Gastroesophageal sphincter (tissue), 4 donors: ENCODE measurements at regions not wholly inside any gene's neighbourhood (a gene's known extent, or its start where the extent isn't known, plus 50 kb on each side); places are given as distances from the start of the nearest gene placed in this dataset.

ENCODE experiments used
- ATAC-seq: fragments of 150-250 bp; one replicate; pipeline ENCODE4 v1.9.1; 2016; ENCODE audit warnings: mild to moderate bottlenecking, moderate library complexity
- H3K27ac ChIP-seq, 4 donors: fragments of 200-600 bp; sonication (generic) in 3 of 4; 1 replicate in 3 of 4; 2 replicates in 1 of 4; pipeline ENCODE4 v1.5.1; 2016 to 2019
- H3K27me3 ChIP-seq: fragments of 200-600 bp; sonication (generic); one replicate; pipeline ENCODE4 v1.5.1; 2019
- H3K36me3 ChIP-seq, 2 donors: fragments of 200-600 bp; sonication (generic); one replicate each; pipeline ENCODE4 v1.5.1; 2019; ENCODE audit warnings: control low read depth in 1 of 2
- H3K4me1 ChIP-seq, 3 donors: fragments of 200-600 bp; sonication (generic); 1 replicate in 2 of 3; 2 replicates in 1 of 3; pipeline ENCODE4 v1.5.1; 2016 to 2019; ENCODE audit warnings: control low read depth in 2 of 3
- H3K4me3 ChIP-seq, 2 donors: fragments of 200-600 bp; sonication (generic); one replicate each; pipeline ENCODE4 v1.5.1; 2019; ENCODE audit warnings: mild to moderate bottlenecking in 1 of 2, moderate library complexity in 1 of 2
- H3K9me3 ChIP-seq, 3 donors: fragments of 200-600 bp; sonication (generic); one replicate each; pipeline ENCODE4 v1.5.1; 2017 to 2019; ENCODE audit warnings: control low read depth in 2 of 3
- EP300 ChIP-seq: sonication (generic); formaldehyde crosslinking; IDR thresholded peaks from one replicate; pipeline ENCODE4 v1.6.1; 2017; ENCODE audit warnings: antibody characterized with exemption, mild to moderate bottlenecking
- POLR2A ChIP-seq, 2 donors: fragments of 450-650 bp; IDR thresholded peaks; one replicate each; pipeline ENCODE4 v1.6.1; 2017; ENCODE audit warnings: antibody characterized with exemption in 2 of 2, mild to moderate bottlenecking in 2 of 2, moderate library complexity in 1 of 2
- POLR2AphosphoS5 ChIP-seq: sonication (generic); formaldehyde crosslinking; IDR thresholded peaks from one replicate; pipeline ENCODE4 v1.6.1; 2017; ENCODE audit warnings: antibody characterized with exemption
- WGBS, 2 donors: methylation state at CpG; one replicate each; pipeline ENCODE4 v1.1.5; 2018; ENCODE audit warnings: low coverage in 1 of 2; 5-methylcytosine and 5-hydroxymethylcytosine counted together
- TF ChIP-seq, protein P1 (sequence below), 4 experiments: fragments of 200-600 bp in 2 of 4; fragments of 450-650 bp in 2 of 4; sonication (generic) in 1 of 4; IDR thresholded peaks; one replicate each; pipeline ENCODE4 v1.5.1; 2017 to 2019; ENCODE audit warnings: antibody characterized with exemption in 4 of 4, mild to moderate bottlenecking in 2 of 4, moderate library complexity in 2 of 4

- H3K9me3 ChIP-seq, result peaks cover 0 to 26% (median 0%) of the 10 kb centered on the region in 3 donors
- H3K4me1 ChIP-seq, result no peaks in the 10 kb centered on the region
- no peak overlapping the region for H3K4me3 ChIP-seq
- no peak overlapping the region for H3K27ac ChIP-seq
- WGBS, 2 donors, result 17% methylated on average over 2 of the region's 3 CpGs; no CpG with 5 or more reads in 1 of the 2 donors
- no peaks in the 10 kb centered on the region for H3K36me3 ChIP-seq
- no peak for ATAC-seq
- TF ChIP-seq EP300 (no peak), POLR2AphosphoS5 (no peak), POLR2A (IDR thresholded peaks at IDR 0.05) (no peak)
- TF ChIP-seq, protein P1, sequence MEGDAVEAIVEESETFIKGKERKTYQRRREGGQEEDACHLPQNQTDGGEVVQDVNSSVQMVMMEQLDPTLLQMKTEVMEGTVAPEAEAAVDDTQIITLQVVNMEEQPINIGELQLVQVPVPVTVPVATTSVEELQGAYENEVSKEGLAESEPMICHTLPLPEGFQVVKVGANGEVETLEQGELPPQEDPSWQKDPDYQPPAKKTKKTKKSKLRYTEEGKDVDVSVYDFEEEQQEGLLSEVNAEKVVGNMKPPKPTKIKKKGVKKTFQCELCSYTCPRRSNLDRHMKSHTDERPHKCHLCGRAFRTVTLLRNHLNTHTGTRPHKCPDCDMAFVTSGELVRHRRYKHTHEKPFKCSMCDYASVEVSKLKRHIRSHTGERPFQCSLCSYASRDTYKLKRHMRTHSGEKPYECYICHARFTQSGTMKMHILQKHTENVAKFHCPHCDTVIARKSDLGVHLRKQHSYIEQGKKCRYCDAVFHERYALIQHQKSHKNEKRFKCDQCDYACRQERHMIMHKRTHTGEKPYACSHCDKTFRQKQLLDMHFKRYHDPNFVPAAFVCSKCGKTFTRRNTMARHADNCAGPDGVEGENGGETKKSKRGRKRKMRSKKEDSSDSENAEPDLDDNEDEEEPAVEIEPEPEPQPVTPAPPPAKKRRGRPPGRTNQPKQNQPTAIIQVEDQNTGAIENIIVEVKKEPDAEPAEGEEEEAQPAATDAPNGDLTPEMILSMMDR (IDR thresholded peaks at IDR 0.05), result no peak
- H3K27me3 ChIP-seq, result no peaks in the 10 kb centered on the region
Measured at GRCh38 chr16:9534759-9535158, 443.3 kb downstream of the HAPSTR1 start.

GRCh38 chr16:9536905-9537304 lies 445.5 kb downstream of the HAPSTR1 start:
- Histone ChIP-seq H3K9me3 (peaks cover 0 to 26% (median 0%) of the 10 kb centered on the region in 3 donors), H3K27me3 (no peaks in the 10 kb centered on the region), H3K4me3 (no peak overlapping the region), H3K27ac (no peak overlapping the region), H3K36me3 (no peaks in the 10 kb centered on the region), H3K4me1 (no peaks in the 10 kb centered on the region)
- no peak for TF ChIP-seq POLR2AphosphoS5
- TF ChIP-seq, protein P1 (IDR thresholded peaks at IDR 0.05), result no peak
- no peak for TF ChIP-seq EP300
- no peak for TF ChIP-seq POLR2A (IDR thresholded peaks at IDR 0.05)
- WGBS, 2 donors, result 89 to 90% methylated on average over 2 to 3 of the region's 3 CpGs
- ATAC-seq, result no peak

- no peaks in the 10 kb centered on the region for H3K27me3 ChIP-seq
- H3K9me3 ChIP-seq, result peaks cover 0 to 15% (median 0%) of the 10 kb centered on the region in 3 donors
- no peak for TF ChIP-seq EP300
- no peak for TF ChIP-seq POLR2AphosphoS5
- TF ChIP-seq, protein P1 (IDR thresholded peaks at IDR 0.05), result no peak
- TF ChIP-seq POLR2A (IDR thresholded peaks at IDR 0.05), result no peak
- no peaks in the 10 kb centered on the region for H3K36me3 ChIP-seq
- no peak for ATAC-seq
- no peak overlapping the region for H3K27ac ChIP-seq
- WGBS, 2 donors, result 93 to 100% methylated on average over 1 of the region's 1 CpG
- H3K4me1 ChIP-seq, result no peaks in the 10 kb centered on the region
- no peak overlapping the region for H3K4me3 ChIP-seq
Measured at GRCh38 chr16:9539346-9539745, 447.9 kb downstream of the HAPSTR1 start.

DNA sequence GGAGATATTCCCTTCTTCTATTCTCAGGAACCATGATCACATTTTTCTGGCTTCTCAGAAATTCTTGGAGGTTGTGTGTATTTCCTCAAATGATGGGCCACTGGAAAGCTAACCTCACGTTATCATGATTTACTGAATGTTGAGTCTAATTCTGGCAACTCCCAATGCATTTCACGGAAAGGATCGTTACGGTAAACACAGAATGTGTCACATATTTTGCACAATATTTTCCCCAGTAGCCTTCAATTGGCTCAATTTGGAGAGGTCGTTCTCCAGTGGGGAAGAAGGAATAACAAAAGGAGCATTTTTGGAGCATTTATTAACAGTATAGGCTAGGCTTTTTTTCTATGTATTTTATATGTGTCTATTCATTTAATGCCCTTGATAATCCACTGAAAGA lies 450.3 kb downstream of the HAPSTR1 start:
- H3K4me3 ChIP-seq, result no peak overlapping the region
- TF ChIP-seq POLR2AphosphoS5 (no peak), EP300 (no peak), POLR2A (IDR thresholded peaks at IDR 0.05) (no peak)
- TF ChIP-seq, protein P1 (IDR thresholded peaks at IDR 0.05), result no peak
- H3K4me1 ChIP-seq, result no peaks in the 10 kb centered on the region
- H3K36me3 ChIP-seq, result no peaks in the 10 kb centered on the region
- no peak overlapping the region for H3K27ac ChIP-seq
- peaks cover 0 to 15% (median 0%) of the 10 kb centered on the region in 3 donors for H3K9me3 ChIP-seq
- no peaks in the 10 kb centered on the region for H3K27me3 ChIP-seq
- 75 to 81% methylated on average over 5 of the region's 5 CpGs for WGBS, 2 donors
- ATAC-seq, result no peak

DNA sequence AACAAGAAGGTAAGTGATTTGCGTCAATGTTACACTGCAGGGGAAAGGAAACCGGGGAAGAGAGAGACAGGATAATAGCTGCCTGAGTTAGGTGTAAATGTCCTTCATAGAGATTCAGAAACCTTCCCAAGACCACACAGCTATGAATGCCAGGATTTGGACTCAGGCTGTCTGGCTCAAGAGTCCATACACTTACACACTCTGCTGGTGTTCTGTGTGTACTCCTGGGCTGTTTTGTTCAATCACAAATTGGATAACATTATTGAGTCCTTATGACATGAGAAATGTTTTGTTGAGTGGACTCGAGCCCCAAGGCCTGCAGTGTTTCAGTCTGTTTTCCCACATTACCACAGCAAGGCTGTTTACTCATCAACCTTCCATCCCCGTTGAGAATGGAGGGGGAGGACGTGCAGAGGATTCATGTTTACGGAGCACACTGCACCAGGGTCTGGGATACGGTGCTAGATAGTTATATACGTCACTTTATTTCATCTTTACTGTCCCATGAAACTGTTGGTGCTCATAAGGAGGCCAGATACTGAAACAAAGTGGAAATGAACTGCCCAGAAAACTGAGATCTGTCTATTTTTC lies 450.8 kb downstream of the HAPSTR1 start:
- no peaks in the 10 kb centered on the region for H3K36me3 ChIP-seq
- H3K9me3 ChIP-seq, result peaks cover 0 to 15% (median 0%) of the 10 kb centered on the region in 3 donors
- TF ChIP-seq POLR2AphosphoS5, result no peak
- H3K27me3 ChIP-seq, result no peaks in the 10 kb centered on the region
- H3K27ac ChIP-seq, result no peak overlapping the region
- 68 to 78% methylated on average over 4 to 8 of the region's 8 CpGs for WGBS, 2 donors
- no peak for ATAC-seq
- no peak overlapping the region for H3K4me3 ChIP-seq
- no peaks in the 10 kb centered on the region for H3K4me1 ChIP-seq
